GM23338 (cell line): ENCODE measurements at regions not wholly inside any gene's neighbourhood (a gene's known extent, or its start where the extent isn't known, plus 50 kb on each side); places are given as distances from the start of the nearest gene placed in this dataset.

ENCODE experiments used
- ATAC-seq: fragments of 200-7000 bp; cut with Tn5 transposase; 3 replicates; pipeline ENCODE4 v1.9.1; 2020
- DNase-seq: peaks from one replicate; pipeline ENCODE4 v3.0.0-alpha.2; 2015; ENCODE audit warnings: low spot score
- H2AFZ ChIP-seq: fragments of 200-600 bp; sonication (generic); 2 replicates; pipeline ENCODE4 v1.8.0; 2016; ENCODE audit warnings: antibody characterized with exemption, mild to moderate bottlenecking, moderate library complexity
- H3F3A ChIP-seq: fragments of 200-600 bp; sonication (generic); replicated peaks from 2 replicates; pipeline ENCODE4 v1.8.0; 2017; ENCODE audit warnings: antibody characterized with exemption, mixed run types, low read depth
- H3K27ac ChIP-seq: fragments of 200-600 bp; sonication (generic); 2 replicates; pipeline ENCODE4 v1.6.1; 2016; ENCODE audit warnings: low read depth
- H3K27me3 ChIP-seq: fragments of 200-600 bp; sonication (generic); 2 replicates; pipeline ENCODE4 v1.8.0; 2016; ENCODE audit warnings: mild to moderate bottlenecking, mixed run types, moderate library complexity; ENCODE audit not compliant: insufficient read depth
- H3K36me3 ChIP-seq: fragments of 200-600 bp; sonication (generic); 2 replicates; pipeline ENCODE4 v1.8.0; 2016; ENCODE audit warnings: mild to moderate bottlenecking; ENCODE audit not compliant: insufficient read depth
- H3K4me1 ChIP-seq: fragments of 200-600 bp; sonication (generic); 2 replicates; pipeline ENCODE4 v1.8.0; 2016; ENCODE audit warnings: mild to moderate bottlenecking, moderate library complexity; ENCODE audit not compliant: insufficient read depth
- H3K4me2 ChIP-seq: fragments of 200-600 bp; sonication (generic); 2 replicates; pipeline ENCODE4 v1.7.1; 2017; ENCODE audit warnings: mixed run types
- H3K4me3 ChIP-seq: fragments of 200-600 bp; sonication (generic); 2 replicates; pipeline ENCODE4 v1.6.1; 2016; ENCODE audit warnings: mixed run types
- H3K79me2 ChIP-seq: fragments of 200-600 bp; sonication (generic); replicated peaks from 2 replicates; pipeline ENCODE4 v1.8.0; 2017; ENCODE audit warnings: mild to moderate bottlenecking; ENCODE audit not compliant: insufficient read depth
- H3K9me2 ChIP-seq: fragments of 200-600 bp; sonication (generic); 2 replicates; pipeline ENCODE4 v1.8.0; 2017; ENCODE audit not compliant: insufficient read depth
- H4K20me1 ChIP-seq: fragments of 200-600 bp; sonication (generic); replicated peaks from 2 replicates; pipeline ENCODE4 v1.8.0; 2017; ENCODE audit warnings: mild to moderate bottlenecking; ENCODE audit not compliant: insufficient read depth
- H3K27ac Mint-ChIP-seq: 2 replicates; pipeline ENCODE4 v1.8.0; 2020; ENCODE audit warnings: inconsistent platforms, mild to moderate bottlenecking, moderate library complexity, mixed read lengths
- H3K27me3 Mint-ChIP-seq: 3 replicates; pipeline ENCODE4 v1.8.0; 2022; ENCODE audit warnings: low read depth, mild to moderate bottlenecking, moderate library complexity, mixed read lengths, inconsistent platforms; ENCODE audit not compliant: insufficient read depth, poor library complexity
- H3K36me3 Mint-ChIP-seq: 3 replicates; pipeline ENCODE4 v1.8.0; 2021; ENCODE audit warnings: low read depth, mild to moderate bottlenecking, inconsistent platforms, moderate library complexity, mixed read lengths
- H3K4me1 Mint-ChIP-seq: 3 replicates; pipeline ENCODE4 v1.8.0; 2020; ENCODE audit warnings: mild to moderate bottlenecking, inconsistent platforms, mixed read lengths
- H3K4me3 Mint-ChIP-seq: 3 replicates; pipeline ENCODE4 v1.8.0; 2021; ENCODE audit warnings: moderate library complexity, mild to moderate bottlenecking, inconsistent platforms, mixed read lengths
- H3K9me3 Mint-ChIP-seq: 3 replicates; pipeline ENCODE4 v1.8.0; 2020; ENCODE audit warnings: moderate library complexity, mild to moderate bottlenecking, inconsistent platforms, mixed read lengths
- EZH2 ChIP-seq: fragments of 200-600 bp; sonication (generic); IDR thresholded peaks from one replicate; pipeline ENCODE4 v1.8.0; 2017; ENCODE audit warnings: antibody characterized with exemption, mild to moderate bottlenecking, low read depth; ENCODE audit not compliant: unreplicated experiment
- EZH2phosphoT487 ChIP-seq: fragments of 200-600 bp; sonication (generic); IDR thresholded peaks from one replicate; pipeline ENCODE4 v1.8.1; 2018; ENCODE audit warnings: antibody characterized with exemption; ENCODE audit not compliant: unreplicated experiment
- NANOG ChIP-seq: IDR thresholded peaks from 2 replicates; pipeline ENCODE4 v1.6.1; 2016; ENCODE audit warnings: antibody characterized with exemption, borderline replicate concordance
- POLR2AphosphoS5 ChIP-seq: IDR thresholded peaks from 2 replicates; pipeline ENCODE4 v1.6.1; 2016; ENCODE audit warnings: antibody characterized with exemption, low read depth
- TF ChIP-seq, protein P1 (sequence below): IDR thresholded peaks from one replicate; pipeline ENCODE4 v1.6.1; 2018; ENCODE audit warnings: antibody characterized with exemption; ENCODE audit not compliant: unreplicated experiment
- TF ChIP-seq, protein P2 (sequence below): IDR thresholded peaks from 2 replicates; pipeline ENCODE4 v1.6.1; 2016; ENCODE audit warnings: antibody characterized with exemption
- TF ChIP-seq, protein P3 (sequence below): fragments of 250-450 bp; sonication (Bioruptor Pico); IDR thresholded peaks from 2 replicates; pipeline ENCODE4 v1.5.0; 2020; ENCODE audit warnings: mild to moderate bottlenecking, moderate library complexity

DNA sequence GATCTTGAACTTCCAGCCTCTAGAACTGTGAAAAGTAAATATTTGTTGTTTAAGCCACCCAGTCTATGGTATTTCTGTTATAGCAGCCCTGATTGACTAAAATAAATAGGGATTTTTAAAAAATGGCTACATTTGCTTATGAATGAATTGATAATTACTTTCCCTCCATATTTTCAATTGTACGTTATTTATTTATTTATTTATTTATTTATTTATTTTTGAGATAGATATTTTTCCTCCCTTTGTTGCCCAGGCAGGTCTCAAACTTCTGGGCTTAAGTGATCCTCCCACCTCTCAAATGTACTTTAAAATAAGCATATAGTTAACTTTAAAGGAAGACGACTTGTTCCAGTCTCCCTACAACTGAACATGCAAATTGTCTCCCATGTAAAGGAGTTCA is 76.0 kb upstream of the HMGA2 start:
- no peak overlapping the region for H3K4me3 Mint-ChIP-seq
- H3K27me3 Mint-ChIP-seq: no peaks in the 10 kb centered on the region
- Histone ChIP-seq H3K79me2 (no peaks in the 10 kb centered on the region), H3K4me2 (no peak overlapping the region), H3K4me3 (no peak overlapping the region), H3K36me3 (no peaks in the 10 kb centered on the region), H3K27ac (no peak overlapping the region), H2AFZ (no peak overlapping the region), H3K9me2 (0 out of 2 replicates have a peak, but pooled peaks cover 3% of the 10 kb centered on the region), H4K20me1 (no peaks in the 10 kb centered on the region), H3F3A (no peaks in the 10 kb centered on the region), H3K4me1 (peaks cover 1% of the 10 kb centered on the region; the same call in 1 of the 2 replicates), H3K27me3 (peaks cover 4% of the 10 kb centered on the region)
- TF ChIP-seq EZH2 (no peak), EZH2phosphoT487 (no peak), POLR2AphosphoS5 (no peak)
- TF ChIP-seq, protein P1, sequence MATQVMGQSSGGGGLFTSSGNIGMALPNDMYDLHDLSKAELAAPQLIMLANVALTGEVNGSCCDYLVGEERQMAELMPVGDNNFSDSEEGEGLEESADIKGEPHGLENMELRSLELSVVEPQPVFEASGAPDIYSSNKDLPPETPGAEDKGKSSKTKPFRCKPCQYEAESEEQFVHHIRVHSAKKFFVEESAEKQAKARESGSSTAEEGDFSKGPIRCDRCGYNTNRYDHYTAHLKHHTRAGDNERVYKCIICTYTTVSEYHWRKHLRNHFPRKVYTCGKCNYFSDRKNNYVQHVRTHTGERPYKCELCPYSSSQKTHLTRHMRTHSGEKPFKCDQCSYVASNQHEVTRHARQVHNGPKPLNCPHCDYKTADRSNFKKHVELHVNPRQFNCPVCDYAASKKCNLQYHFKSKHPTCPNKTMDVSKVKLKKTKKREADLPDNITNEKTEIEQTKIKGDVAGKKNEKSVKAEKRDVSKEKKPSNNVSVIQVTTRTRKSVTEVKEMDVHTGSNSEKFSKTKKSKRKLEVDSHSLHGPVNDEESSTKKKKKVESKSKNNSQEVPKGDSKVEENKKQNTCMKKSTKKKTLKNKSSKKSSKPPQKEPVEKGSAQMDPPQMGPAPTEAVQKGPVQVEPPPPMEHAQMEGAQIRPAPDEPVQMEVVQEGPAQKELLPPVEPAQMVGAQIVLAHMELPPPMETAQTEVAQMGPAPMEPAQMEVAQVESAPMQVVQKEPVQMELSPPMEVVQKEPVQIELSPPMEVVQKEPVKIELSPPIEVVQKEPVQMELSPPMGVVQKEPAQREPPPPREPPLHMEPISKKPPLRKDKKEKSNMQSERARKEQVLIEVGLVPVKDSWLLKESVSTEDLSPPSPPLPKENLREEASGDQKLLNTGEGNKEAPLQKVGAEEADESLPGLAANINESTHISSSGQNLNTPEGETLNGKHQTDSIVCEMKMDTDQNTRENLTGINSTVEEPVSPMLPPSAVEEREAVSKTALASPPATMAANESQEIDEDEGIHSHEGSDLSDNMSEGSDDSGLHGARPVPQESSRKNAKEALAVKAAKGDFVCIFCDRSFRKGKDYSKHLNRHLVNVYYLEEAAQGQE: no peak
- TF ChIP-seq, protein P2, sequence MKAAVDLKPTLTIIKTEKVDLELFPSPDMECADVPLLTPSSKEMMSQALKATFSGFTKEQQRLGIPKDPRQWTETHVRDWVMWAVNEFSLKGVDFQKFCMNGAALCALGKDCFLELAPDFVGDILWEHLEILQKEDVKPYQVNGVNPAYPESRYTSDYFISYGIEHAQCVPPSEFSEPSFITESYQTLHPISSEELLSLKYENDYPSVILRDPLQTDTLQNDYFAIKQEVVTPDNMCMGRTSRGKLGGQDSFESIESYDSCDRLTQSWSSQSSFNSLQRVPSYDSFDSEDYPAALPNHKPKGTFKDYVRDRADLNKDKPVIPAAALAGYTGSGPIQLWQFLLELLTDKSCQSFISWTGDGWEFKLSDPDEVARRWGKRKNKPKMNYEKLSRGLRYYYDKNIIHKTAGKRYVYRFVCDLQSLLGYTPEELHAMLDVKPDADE: no peak
- H3K36me3 Mint-ChIP-seq: no peaks in the 10 kb centered on the region; the same call in 2 of the 3 replicates
- ATAC-seq: no peak
- no peaks in the 10 kb centered on the region for H3K4me1 Mint-ChIP-seq
- peaks cover 6% of the 10 kb centered on the region; the same call in 2 of the 3 replicates for H3K9me3 Mint-ChIP-seq
- no peak overlapping the region for H3K27ac Mint-ChIP-seq
- DNase-seq: no peak

DNA sequence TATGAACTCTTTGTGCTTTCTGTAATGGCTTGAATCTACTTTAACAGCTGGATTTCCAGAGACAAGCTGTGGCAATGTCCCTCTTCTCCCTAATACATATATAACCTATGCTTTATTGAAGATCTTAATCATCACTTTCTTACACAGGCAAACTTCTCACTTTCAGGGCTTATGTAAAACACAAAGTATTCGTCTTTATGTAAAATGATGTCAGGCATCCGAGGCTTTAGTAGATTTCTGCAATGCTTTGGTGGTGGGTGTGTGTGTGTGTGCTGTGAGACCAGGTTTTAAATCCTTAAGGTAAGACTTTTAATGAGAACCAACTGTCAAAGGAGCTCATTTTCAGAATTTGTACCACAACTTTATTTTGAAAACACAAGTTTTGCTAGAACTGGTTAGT is 70.0 kb upstream of the HMGA2 start:
- Histone ChIP-seq H3F3A (0 out of 2 replicates have a peak, but pooled peaks cover 2% of the 10 kb centered on the region), H3K9me2 (peaks cover 10% of the 10 kb centered on the region; the same call in 1 of the 2 replicates), H4K20me1 (no peaks in the 10 kb centered on the region), H3K4me2 (peak overlapping the region; percentile 59), H3K36me3 (no peaks in the 10 kb centered on the region), H3K27me3 (no peaks in the 10 kb centered on the region), H3K4me3 (no peak overlapping the region), H3K4me1 (peaks cover 20% of the 10 kb centered on the region), H3K27ac (peak overlapping the region; percentile 34), H2AFZ (0 out of 2 replicates have a peak overlapping the region, but pooled peaks have one; percentile 29), H3K79me2 (no peaks in the 10 kb centered on the region)
- Mint-ChIP-seq H3K4me3 (no peak overlapping the region), H3K27ac (no peak overlapping the region), H3K4me1 (peaks cover 24% of the 10 kb centered on the region), H3K27me3 (no peaks in the 10 kb centered on the region), H3K9me3 (no peaks in the 10 kb centered on the region), H3K36me3 (no peaks in the 10 kb centered on the region)
- DNase-seq: no peak
- ATAC-seq: no peak
- TF ChIP-seq, protein P3, sequence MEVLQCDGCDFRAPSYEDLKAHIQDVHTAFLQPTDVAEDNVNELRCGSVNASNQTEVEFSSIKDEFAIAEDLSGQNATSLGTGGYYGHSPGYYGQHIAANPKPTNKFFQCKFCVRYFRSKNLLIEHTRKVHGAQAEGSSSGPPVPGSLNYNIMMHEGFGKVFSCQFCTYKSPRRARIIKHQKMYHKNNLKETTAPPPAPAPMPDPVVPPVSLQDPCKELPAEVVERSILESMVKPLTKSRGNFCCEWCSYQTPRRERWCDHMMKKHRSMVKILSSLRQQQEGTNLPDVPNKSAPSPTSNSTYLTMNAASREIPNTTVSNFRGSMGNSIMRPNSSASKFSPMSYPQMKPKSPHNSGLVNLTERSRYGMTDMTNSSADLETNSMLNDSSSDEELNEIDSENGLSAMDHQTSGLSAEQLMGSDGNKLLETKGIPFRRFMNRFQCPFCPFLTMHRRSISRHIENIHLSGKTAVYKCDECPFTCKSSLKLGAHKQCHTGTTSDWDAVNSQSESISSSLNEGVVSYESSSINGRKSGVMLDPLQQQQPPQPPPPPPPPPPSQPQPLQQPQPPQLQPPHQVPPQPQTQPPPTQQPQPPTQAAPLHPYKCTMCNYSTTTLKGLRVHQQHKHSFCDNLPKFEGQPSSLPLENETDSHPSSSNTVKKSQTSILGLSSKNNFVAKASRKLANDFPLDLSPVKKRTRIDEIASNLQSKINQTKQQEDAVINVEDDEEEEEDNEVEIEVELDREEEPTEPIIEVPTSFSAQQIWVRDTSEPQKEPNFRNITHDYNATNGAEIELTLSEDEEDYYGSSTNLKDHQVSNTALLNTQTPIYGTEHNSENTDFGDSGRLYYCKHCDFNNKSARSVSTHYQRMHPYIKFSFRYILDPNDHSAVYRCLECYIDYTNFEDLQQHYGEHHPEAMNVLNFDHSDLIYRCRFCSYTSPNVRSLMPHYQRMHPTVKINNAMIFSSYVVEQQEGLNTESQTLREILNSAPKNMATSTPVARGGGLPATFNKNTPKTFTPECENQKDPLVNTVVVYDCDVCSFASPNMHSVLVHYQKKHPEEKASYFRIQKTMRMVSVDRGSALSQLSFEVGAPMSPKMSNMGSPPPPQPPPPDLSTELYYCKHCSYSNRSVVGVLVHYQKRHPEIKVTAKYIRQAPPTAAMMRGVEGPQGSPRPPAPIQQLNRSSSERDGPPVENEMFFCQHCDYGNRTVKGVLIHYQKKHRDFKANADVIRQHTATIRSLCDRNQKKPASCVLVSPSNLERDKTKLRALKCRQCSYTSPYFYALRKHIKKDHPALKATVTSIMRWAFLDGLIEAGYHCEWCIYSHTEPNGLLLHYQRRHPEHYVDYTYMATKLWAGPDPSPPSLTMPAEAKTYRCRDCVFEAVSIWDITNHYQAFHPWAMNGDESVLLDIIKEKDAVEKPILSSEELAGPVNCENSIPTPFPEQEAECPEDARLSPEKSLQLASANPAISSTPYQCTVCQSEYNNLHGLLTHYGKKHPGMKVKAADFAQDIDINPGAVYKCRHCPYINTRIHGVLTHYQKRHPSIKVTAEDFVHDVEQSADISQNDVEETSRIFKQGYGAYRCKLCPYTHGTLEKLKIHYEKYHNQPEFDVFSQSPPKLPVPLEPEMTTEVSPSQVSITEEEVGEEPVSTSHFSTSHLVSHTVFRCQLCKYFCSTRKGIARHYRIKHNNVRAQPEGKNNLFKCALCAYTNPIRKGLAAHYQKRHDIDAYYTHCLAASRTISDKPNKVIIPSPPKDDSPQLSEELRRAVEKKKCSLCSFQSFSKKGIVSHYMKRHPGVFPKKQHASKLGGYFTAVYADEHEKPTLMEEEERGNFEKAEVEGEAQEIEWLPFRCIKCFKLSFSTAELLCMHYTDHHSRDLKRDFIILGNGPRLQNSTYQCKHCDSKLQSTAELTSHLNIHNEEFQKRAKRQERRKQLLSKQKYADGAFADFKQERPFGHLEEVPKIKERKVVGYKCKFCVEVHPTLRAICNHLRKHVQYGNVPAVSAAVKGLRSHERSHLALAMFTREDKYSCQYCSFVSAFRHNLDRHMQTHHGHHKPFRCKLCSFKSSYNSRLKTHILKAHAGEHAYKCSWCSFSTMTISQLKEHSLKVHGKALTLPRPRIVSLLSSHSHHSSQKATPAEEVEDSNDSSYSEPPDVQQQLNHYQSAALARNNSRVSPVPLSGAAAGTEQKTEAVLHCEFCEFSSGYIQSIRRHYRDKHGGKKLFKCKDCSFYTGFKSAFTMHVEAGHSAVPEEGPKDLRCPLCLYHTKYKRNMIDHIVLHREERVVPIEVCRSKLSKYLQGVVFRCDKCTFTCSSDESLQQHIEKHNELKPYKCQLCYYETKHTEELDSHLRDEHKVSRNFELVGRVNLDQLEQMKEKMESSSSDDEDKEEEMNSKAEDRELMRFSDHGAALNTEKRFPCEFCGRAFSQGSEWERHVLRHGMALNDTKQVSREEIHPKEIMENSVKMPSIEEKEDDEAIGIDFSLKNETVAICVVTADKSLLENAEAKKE: no peak
- TF ChIP-seq NANOG: no peak
- TF ChIP-seq, protein P2: no peak
- no peak for TF ChIP-seq POLR2AphosphoS5
